Heart right ventricle (tissue), 16 donors: ENCODE measurements at regions not wholly inside any gene's neighbourhood (a gene's known extent, or its start where the extent isn't known, plus 50 kb on each side); places are given as distances from the start of the nearest gene placed in this dataset.

ENCODE experiments used
- ATAC-seq, 8 donors: fragments of 200-7000 bp; cut with Tn5 transposase; one replicate each; pipeline ENCODE4 v1.9.1; 2020; ENCODE audit warnings: mild to moderate bottlenecking in 8 of 8, moderate library complexity in 8 of 8, moderate number of reproducible peaks in 1 of 8
- DNase-seq, 2 donors: peaks; one replicate each; pipeline ENCODE4 v3.0.0-alpha.2; 2020
- H3K27ac ChIP-seq, 10 donors: fragments of 200-600 bp; sonication (generic) in 2 of 10; one replicate each; pipeline versions ENCODE4 v1.5.0 to v1.8.0; 2020 to 2022; ENCODE audit warnings: mild to moderate bottlenecking in 3 of 10
- H3K27me3 ChIP-seq, 7 donors: fragments of 200-600 bp; one replicate each; pipeline ENCODE4 v1.8.0; 2021 to 2022; ENCODE audit warnings: mild to moderate bottlenecking in 2 of 7
- H3K36me3 ChIP-seq, 9 donors: fragments of 200-600 bp; sonication (generic) in 1 of 9; one replicate each; pipeline versions ENCODE4 v1.5.0 to v1.8.0; 2020 to 2022; ENCODE audit warnings: mild to moderate bottlenecking in 2 of 9
- H3K4me1 ChIP-seq, 9 donors: fragments of 200-600 bp; sonication (generic) in 1 of 9; one replicate each; pipeline versions ENCODE4 v1.5.0 to v1.8.0; 2020 to 2022; ENCODE audit warnings: mild to moderate bottlenecking in 4 of 9
- H3K4me3 ChIP-seq, 10 donors: fragments of 200-600 bp; sonication (generic) in 2 of 10; one replicate each; pipeline versions ENCODE4 v1.5.0 to v1.8.0; 2020 to 2022; ENCODE audit warnings: mild to moderate bottlenecking in 7 of 10, moderate library complexity in 2 of 10
- H3K9me3 ChIP-seq, 11 donors: fragments of 200-600 bp in 10 of 11; sonication (generic) in 2 of 11; one replicate each; pipeline versions ENCODE4 v1.5.0 to v1.8.0; 2013 to 2022; ENCODE audit warnings: mild to moderate bottlenecking in 2 of 11, control low read depth in 1 of 11, moderate library complexity in 1 of 11
- CTCF ChIP-seq, 9 donors: fragments of 200-600 bp; sonication (generic) in 2 of 9; IDR thresholded peaks; one replicate each; pipeline versions ENCODE4 v1.5.0 to v1.8.0; 2021 to 2022; ENCODE audit warnings: antibody characterized with exemption in 9 of 9, mild to moderate bottlenecking in 5 of 9, moderate library complexity in 1 of 9
- WGBS, 2 donors: extraction: QIAGEN DNeasy Blood & Tissue Kit; methylation state at CpG; one replicate each; pipeline ENCODE4 v1.1.7; 2013; ENCODE audit warnings: inconsistent platforms in 1 of 2; 5-methylcytosine and 5-hydroxymethylcytosine counted together
- intact Hi-C, 10 donors: fragments of 100-400 bp; cut with DNase I; formaldehyde crosslinking; loops; one replicate each; pipeline versions ENCODE4 v1.11.1 to v1.14.2; 2022
- donor health status: Arrhythmogenic right ventricular cardiomyopathy.
- donor health status: ischemic (EF 13 %, LVEDD 7.1; RV severe dilation, severe dysfunction).
- donor health status: healthy with polysubstance abuse.
- donor health status: DM: no; HTN: yes; CAD: no.
- donor health status: DM: no; HTN: no; CAD: no.
- donor health status: ischemic (EF 25% LVEDD 6.9; RV normal size, moderate dysfunction).
- donor health status: ischemic (EF 25% LVEDD 5.7; RV mildly dilated, moderate dysfunction).
- donor health status: healthy.
- donor health status: DM: yes; HTN: yes; CAD: no.
- donor health status: Ischemic cardiomyopathy.
- donor health status: ischemic (EF 35%, LVEDD 5.7; RV mildly dilated, moderate dysfunction).
- donor health status: nonischemic (EF 11% LVEDD 7.7; RV severe dilation, severe dysfunction).
- donor health status: DM: yes; HTN: yes; CAD: no.
- donor health status: PGD.
- donor health status: ischemic (EF 29% LVEDD 5.4; RV normal size, mild dysfunction).
- donor health status: nonischemic (EF 23%, LVEDD 6.1; RV moderate dilation, normal function).

- ATAC-seq (no peak), DNase-seq (no peak)
- no peak for TF ChIP-seq CTCF (IDR thresholded peaks at IDR 0.05)
- intact Hi-C loops: no loop called here
- H3K4me1 ChIP-seq: no peaks in the 10 kb centered on the region
- peaks cover 0 to 3% (median 0%) of the 10 kb centered on the region in 11 donors for H3K9me3 ChIP-seq
- H3K27ac ChIP-seq: no peak overlapping the region
- H3K4me3 ChIP-seq: no peak overlapping the region
- 35 to 41% methylated on average over 1 of the region's 1 CpG for WGBS, 2 donors
- no peaks in the 10 kb centered on the region for H3K36me3 ChIP-seq
- H3K27me3 ChIP-seq: no peaks in the 10 kb centered on the region
Observed at GRCh38 chr5:123245689-123246088, 156.6 kb downstream of the PRDM6 start.

GRCh38 chr5:123244458-123244857 is 155.4 kb downstream of the PRDM6 start:
- Histone ChIP-seq H3K9me3 (peaks cover 0 to 3% (median 0%) of the 10 kb centered on the region in 11 donors), H3K27me3 (no peaks in the 10 kb centered on the region), H3K4me3 (no peak overlapping the region), H3K36me3 (no peaks in the 10 kb centered on the region), H3K27ac (no peak overlapping the region), H3K4me1 (no peaks in the 10 kb centered on the region)
- 66 to 73% methylated on average over 2 of the region's 2 CpGs for WGBS, 2 donors
- no peak for DNase-seq
- intact Hi-C loops: no loop called here
- no peak for TF ChIP-seq CTCF (IDR thresholded peaks at IDR 0.05)
- ATAC-seq: no peak
